B cell (primary cell): ENCODE measurements at regions not wholly inside any gene's neighbourhood (a gene's known extent, or its start where the extent isn't known, plus 50 kb on each side); places are given as distances from the start of the nearest gene placed in this dataset.

ENCODE experiments used
- ATAC-seq: fragments of 200-7000 bp; cut with Tn5 transposase; one replicate; pipeline ENCODE4 v1.10.0; 2021; ENCODE audit warnings: low read depth, mild to moderate bottlenecking, moderate number of reproducible peaks, moderate library complexity
- CTCF ChIA-PET: fragments of 350-600 bp; sonication (Branson Sonifier 250); formaldehyde crosslinking; loops from one replicate; lab custom pipeline; 2021; ENCODE audit warnings: antibody characterized with exemption, inconsistent platforms; lab: Charles Lee
- POLR2A ChIA-PET: fragments of 350-600 bp; sonication (Branson Sonifier 250); formaldehyde crosslinking; loops from one replicate; lab custom pipeline; 2021; ENCODE audit warnings: antibody characterized with exemption; lab: Charles Lee
- DNase-seq: peaks from one replicate; pipeline ENCODE4 v3.0.0; 2013
- H2AFZ ChIP-seq: 2 replicates; pipeline ENCODE4 v1.6.1; 2012; ENCODE audit warnings: mild to moderate bottlenecking, low read depth, low read length; ENCODE audit not compliant: insufficient read depth, poor library complexity, severe bottlenecking
- H3K27ac ChIP-seq, 2 donors: 1 replicate in 1 of 2; 2 replicates in 1 of 2; pipeline ENCODE4 v1.5.1; 2012 to 2013; ENCODE audit warnings: low read length in 2 of 2, mild to moderate bottlenecking in 2 of 2, moderate library complexity in 1 of 2
- H3K27me3 ChIP-seq, 4 experiments: fragments of 200-600 bp in 1 of 4; sonication (generic) in 1 of 4; replicated peaks in 1 of 4; 1 replicate in 2 of 4; 2 replicates in 2 of 4; pipeline versions ENCODE4 v1.6.1 to v1.7.0; 2013 to 2016; ENCODE audit warnings: low read length in 3 of 4, mild to moderate bottlenecking in 2 of 4, mixed read lengths in 1 of 4, moderate library complexity in 1 of 4; ENCODE audit not compliant: insufficient read depth in 4 of 4, control insufficient read depth in 3 of 4; ENCODE audit errors: control extremely low read depth in 1 of 4
- H3K36me3 ChIP-seq, 2 experiments: replicated peaks in 1 of 2; 1 replicate in 1 of 2; 2 replicates in 1 of 2; pipeline versions ENCODE4 v1.6.1 to v1.7.1; 2013; ENCODE audit warnings: low read length in 1 of 2; ENCODE audit not compliant: insufficient read depth in 2 of 2, control insufficient read depth in 1 of 2; ENCODE audit errors: control extremely low read depth in 1 of 2, extremely low read depth in 1 of 2
- H3K4me1 ChIP-seq, 2 donors: fragments of 200-600 bp in 1 of 2; sonication (generic) in 1 of 2; 1 replicate in 1 of 2; 2 replicates in 1 of 2; pipeline versions ENCODE4 v1.5.1 to v1.6.1; 2013 to 2017; ENCODE audit warnings: low read length in 2 of 2; ENCODE audit not compliant: control insufficient read depth in 2 of 2, insufficient read depth in 2 of 2
- H3K4me2 ChIP-seq: replicated peaks from 2 replicates; pipeline ENCODE3; 2012; ENCODE audit warnings: mild to moderate bottlenecking, low read depth, low read length; ENCODE audit not compliant: poor library complexity, severe bottlenecking
- H3K4me3 ChIP-seq, 5 experiments: fragments of 200-600 bp in 1 of 5; sonication (generic) in 1 of 5; 1 replicate in 3 of 5; 2 replicates in 2 of 5; pipeline versions ENCODE4 v1.5.1 to v1.7.0; 2011 to 2016; ENCODE audit warnings: low read length in 4 of 5, mild to moderate bottlenecking in 4 of 5, low read depth in 2 of 5, control low read depth in 1 of 5, moderate library complexity in 1 of 5; ENCODE audit not compliant: insufficient read depth in 1 of 5; ENCODE audit errors: control extremely low read depth in 1 of 5, extremely low read depth in 1 of 5
- H3K79me2 ChIP-seq: fragments of 200-600 bp; sonication (generic); one replicate; pipeline ENCODE4 v1.6.0; 2016; ENCODE audit warnings: low read length; ENCODE audit not compliant: control insufficient read depth, insufficient read depth
- H3K9ac ChIP-seq: fragments of 200-600 bp; sonication (generic); 2 replicates; pipeline ENCODE4 v1.6.1; 2017; ENCODE audit warnings: mild to moderate bottlenecking, low read length, moderate library complexity
- H3K9me3 ChIP-seq, 3 donors: one replicate each; pipeline versions ENCODE4 v1.6.1 to v1.7.1; 2013; ENCODE audit warnings: low read length in 2 of 3; ENCODE audit not compliant: control insufficient read depth in 2 of 3, insufficient read depth in 1 of 3; ENCODE audit errors: control extremely low read depth in 1 of 3
- H4K20me1 ChIP-seq: 2 replicates; pipeline ENCODE4 v1.6.0; 2012; ENCODE audit warnings: mild to moderate bottlenecking, low read length; ENCODE audit not compliant: insufficient read depth, control insufficient read depth, poor library complexity, severe bottlenecking
- H3K27ac Mint-ChIP-seq: one replicate; pipeline ENCODE4 v1.8.0; 2021; ENCODE audit warnings: mixed read lengths
- H3K27me3 Mint-ChIP-seq: one replicate; pipeline ENCODE4 v1.8.0; 2021; ENCODE audit warnings: mixed read lengths
- H3K4me1 Mint-ChIP-seq: one replicate; pipeline ENCODE4 v1.8.0; 2021; ENCODE audit warnings: mixed read lengths
- H3K4me3 Mint-ChIP-seq: one replicate; pipeline ENCODE4 v1.8.0; 2021; ENCODE audit warnings: mixed read lengths
- H3K9me3 Mint-ChIP-seq: one replicate; pipeline ENCODE4 v1.8.0; 2022; ENCODE audit warnings: mixed read lengths; ENCODE audit not compliant: insufficient read depth
- CTCF ChIP-seq: fragments of 200-600 bp; IDR thresholded peaks from one replicate; pipeline ENCODE4 v1.8.0; 2022; ENCODE audit warnings: antibody characterized with exemption, mild to moderate bottlenecking
- EZH2 ChIP-seq: IDR thresholded peaks from 2 replicates; pipeline ENCODE4 v1.6.1; 2012; ENCODE audit warnings: borderline replicate concordance, low read depth, mild to moderate bottlenecking, moderate library complexity, low read length; ENCODE audit not compliant: insufficient read depth, poor library complexity, severe bottlenecking
- WGBS: methylation state at CpG from one replicate; pipeline ENCODE4 v1.1.5; 2013; ENCODE audit warnings: missing lambda C conversion rate; ENCODE audit not compliant: insufficient coverage; 5-methylcytosine and 5-hydroxymethylcytosine counted together
- intact Hi-C: fragments of 100-400 bp; cut with micrococcal nuclease; formaldehyde crosslinking; loops from one replicate; pipeline ENCODE4 v1.10.0; 2022

- H2AFZ ChIP-seq, result no peak overlapping the region
- no peaks in the 10 kb centered on the region for H3K79me2 ChIP-seq
- no peak overlapping the region for H3K4me3 Mint-ChIP-seq
- H3K9me3 Mint-ChIP-seq, result peaks cover 8% of the 10 kb centered on the region
- peaks cover 0 to 3% (median under 1%) of the 10 kb centered on the region in 3 donors for H3K9me3 ChIP-seq
- H3K4me3 ChIP-seq, result no peak overlapping the region
- ATAC-seq (no peak), DNase-seq (no peak)
- H3K4me2 ChIP-seq, result no peak overlapping the region
- H3K4me1 ChIP-seq, result no peaks in the 10 kb centered on the region
- H3K4me1 Mint-ChIP-seq, result no peaks in the 10 kb centered on the region
- H3K9ac ChIP-seq, result no peak overlapping the region
- H4K20me1 ChIP-seq, result no peaks in the 10 kb centered on the region
- peaks cover 60% of the 10 kb centered on the region for H3K27me3 Mint-ChIP-seq
- H3K27ac ChIP-seq, result no peak overlapping the region
- H3K36me3 ChIP-seq, result no peaks in the 10 kb centered on the region
- 100% methylated on average over 1 of the region's 4 CpGs for WGBS
- POLR2A ChIA-PET, result no interaction called here
- peaks cover 0 to 32% (median 2%) of the 10 kb centered on the region in 4 experiments for H3K27me3 ChIP-seq
- intact Hi-C loops, result no loop called here
- H3K27ac Mint-ChIP-seq, result no peak overlapping the region
- no peak for TF ChIP-seq EZH2
- TF ChIP-seq CTCF, result no peak
- CTCF ChIA-PET, result interaction anchor here (1.0 to 1.6 kb wide), 2 partner anchors 13 to 69 kb away, joined by 3 to 6 read pairs; no protein-coding TSS in a partner anchor
Measured at GRCh38 chr2:568639-569235, 108.5 kb downstream of the TMEM18 start.

- H3K79me2 ChIP-seq, result no peaks in the 10 kb centered on the region
- no peak overlapping the region for H3K4me3 ChIP-seq
- peaks cover 55% of the 10 kb centered on the region for H3K27me3 Mint-ChIP-seq
- H4K20me1 ChIP-seq, result no peaks in the 10 kb centered on the region
- WGBS, result 86% methylated on average over 26 of the region's 27 CpGs
- DNase-seq (no peak), ATAC-seq (no peak)
- H3K4me1 Mint-ChIP-seq, result no peaks in the 10 kb centered on the region
- intact Hi-C loops, result no loop called here
- H3K9ac ChIP-seq, result no peak overlapping the region
- H3K4me3 Mint-ChIP-seq, result no peak overlapping the region
- H3K4me1 ChIP-seq, result no peaks in the 10 kb centered on the region
- ChIA-PET POLR2A (no interaction called here), CTCF (interaction anchor here (1.0 to 1.6 kb wide), 2 partner anchors 14 to 70 kb away, joined by 3 to 6 read pairs; no protein-coding TSS in a partner anchor)
- peaks cover 0 to 3% (median 0%) of the 10 kb centered on the region in 3 donors for H3K9me3 ChIP-seq
- no peaks in the 10 kb centered on the region for H3K36me3 ChIP-seq
- H3K4me2 ChIP-seq, result no peak overlapping the region
- TF ChIP-seq CTCF, result no peak
- TF ChIP-seq EZH2, result no peak
- H3K9me3 Mint-ChIP-seq, result peaks cover 8% of the 10 kb centered on the region
- peaks cover 0 to 36% (median 2%) of the 10 kb centered on the region in 4 experiments for H3K27me3 ChIP-seq
- H3K27ac Mint-ChIP-seq, result no peak overlapping the region
- no peak overlapping the region for H2AFZ ChIP-seq
- no peak overlapping the region for H3K27ac ChIP-seq
Measured at GRCh38 chr2:567865-568638, 109.2 kb downstream of the TMEM18 start.
